ENCODE measurements at regions not wholly inside any gene's neighbourhood (a gene's known extent, or its start where the extent isn't known, plus 50 kb on each side); places are given as distances from the start of the nearest gene placed in this dataset.
"Not testable (repeated sequence)": the region's sequence is repeated elsewhere in the genome, so short reads cannot be mapped to it uniquely, and the experiment has no call there.

DNA sequence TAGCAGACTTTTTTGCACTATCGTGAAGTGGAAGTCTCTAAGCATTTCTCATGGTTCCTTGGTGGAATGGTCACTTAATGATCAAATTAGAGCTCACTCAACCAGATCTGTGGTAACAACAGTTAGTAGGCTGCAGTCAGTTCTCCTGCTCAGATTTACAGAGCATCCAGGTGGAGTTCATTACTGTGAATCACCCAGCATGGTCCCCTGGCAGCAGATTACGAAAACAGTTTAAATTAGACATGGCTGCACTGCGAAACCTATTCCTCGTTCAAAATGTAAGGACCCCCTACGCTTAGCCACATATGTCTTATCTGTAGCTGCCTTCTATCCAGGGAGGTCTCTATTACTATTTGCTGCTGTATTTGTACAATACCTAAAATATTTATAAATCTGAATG lies 823.6 kb upstream of the ARRDC3 start:
- H3K27ac Mint-ChIP-seq: no peak overlapping the region
- H3K9me3 Mint-ChIP-seq: peaks cover 17% of the 10 kb centered on the region
- no peak for DNase-seq (ENCODE audit: low spot score)
- H3K27me3 Mint-ChIP-seq (ENCODE audit: low read depth): no peaks in the 10 kb centered on the region
- no peak overlapping the region for H3K4me3 Mint-ChIP-seq
- no peaks in the 10 kb centered on the region for H3K36me3 Mint-ChIP-seq (ENCODE audit: low read depth)
- H3K4me1 Mint-ChIP-seq (ENCODE audit: low read depth): no peaks in the 10 kb centered on the region

DNA sequence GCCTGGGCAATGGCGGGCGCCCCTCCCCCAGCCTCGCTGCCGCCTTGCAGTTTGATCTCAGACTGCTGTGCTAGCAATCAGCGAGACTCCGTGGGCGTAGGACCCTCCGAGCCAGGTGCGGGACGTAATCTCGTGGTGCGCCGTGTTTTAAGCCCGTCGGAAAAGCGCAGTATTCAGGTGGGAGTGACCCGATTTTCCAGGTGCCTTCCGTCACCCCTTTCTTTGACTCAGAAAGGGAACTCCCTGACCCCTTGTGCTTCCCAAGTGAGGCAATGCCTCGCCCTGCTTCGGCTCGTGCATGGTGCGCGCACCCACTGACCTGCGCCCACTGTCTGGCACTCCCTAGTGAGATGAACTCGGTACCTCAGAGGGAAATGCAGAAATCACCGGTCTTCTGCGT lies 815.9 kb upstream of the ARRDC3 start:
- H3K36me3 Mint-ChIP-seq (ENCODE audit: low read depth); H3K4me1 Mint-ChIP-seq (ENCODE audit: low read depth); H3K27me3 Mint-ChIP-seq (ENCODE audit: low read depth); DNase-seq (ENCODE audit: low spot score); H3K27ac Mint-ChIP-seq; H3K4me3 Mint-ChIP-seq; H3K9me3 Mint-ChIP-seq: not testable (repeated sequence)

DNA sequence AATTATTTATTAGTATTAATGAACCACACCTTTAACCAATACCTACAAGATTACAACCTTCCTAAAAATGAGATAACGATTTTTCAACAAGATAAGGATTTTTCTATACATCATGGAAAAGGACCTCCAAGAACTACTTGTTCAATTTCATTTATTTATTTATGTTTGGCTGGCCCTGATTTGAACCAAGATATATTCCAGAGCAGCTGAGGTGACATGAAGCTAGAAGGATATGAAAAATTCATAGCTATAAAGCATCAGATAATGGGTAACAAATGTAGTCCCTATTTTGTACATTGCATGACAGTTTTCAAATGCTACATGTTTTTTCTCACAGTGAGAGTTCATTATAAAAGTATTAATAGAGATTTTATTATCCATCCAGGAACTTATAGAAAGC lies 798.5 kb upstream of the ARRDC3 start:
- Mint-ChIP-seq H3K27ac (no peak overlapping the region), H3K9me3 (no peaks in the 10 kb centered on the region), H3K36me3 (ENCODE audit: low read depth) (no peaks in the 10 kb centered on the region), H3K4me3 (no peak overlapping the region), H3K4me1 (ENCODE audit: low read depth) (no peaks in the 10 kb centered on the region), H3K27me3 (ENCODE audit: low read depth) (no peaks in the 10 kb centered on the region)
- DNase-seq (ENCODE audit: low spot score): no peak

DNA sequence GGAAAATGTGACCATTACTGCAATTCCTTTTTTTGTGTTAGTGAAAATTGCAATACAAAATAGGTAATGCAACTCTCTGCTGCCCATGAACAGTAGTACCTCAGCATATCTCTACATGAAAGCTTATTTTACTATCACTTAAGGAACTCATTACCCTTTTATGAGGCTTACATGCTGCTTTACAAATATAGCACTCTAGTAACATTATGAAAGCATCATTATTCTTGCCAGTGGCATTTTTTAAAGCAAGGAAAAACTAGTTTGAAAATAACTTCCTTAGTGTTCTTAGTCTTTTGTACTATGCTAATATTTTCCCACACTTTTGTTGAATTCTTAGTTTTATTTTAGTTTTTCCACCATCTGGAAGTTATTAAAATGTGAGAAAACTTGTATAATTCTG lies 797.3 kb upstream of the ARRDC3 start:
- H3K4me1 Mint-ChIP-seq (ENCODE audit: low read depth): no peaks in the 10 kb centered on the region
- DNase-seq (ENCODE audit: low spot score): no peak

DNA sequence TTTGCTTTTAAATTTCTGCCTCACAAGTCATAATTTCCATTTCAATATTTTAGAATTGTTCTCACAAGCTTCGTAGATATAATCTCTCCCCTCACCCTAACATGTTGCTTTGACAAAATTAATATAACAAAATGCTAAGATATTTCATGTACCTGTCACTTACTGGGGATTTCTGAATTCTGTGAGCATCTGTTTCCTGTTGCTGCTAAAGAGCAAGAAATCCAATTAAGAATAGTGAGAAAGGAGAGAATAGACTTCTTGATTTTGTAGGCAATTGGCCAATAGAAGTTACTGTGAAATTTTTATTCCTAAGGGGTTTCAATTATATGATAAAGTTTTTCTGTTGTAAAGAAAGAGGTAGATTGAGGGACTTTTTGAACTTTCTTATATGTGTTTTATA lies 796.5 kb upstream of the ARRDC3 start:
- H3K4me1 Mint-ChIP-seq (ENCODE audit: low read depth): no peaks in the 10 kb centered on the region
- H3K9me3 Mint-ChIP-seq: no peaks in the 10 kb centered on the region
- H3K36me3 Mint-ChIP-seq (ENCODE audit: low read depth): no peaks in the 10 kb centered on the region
- H3K4me3 Mint-ChIP-seq: no peak overlapping the region
- no peak overlapping the region for H3K27ac Mint-ChIP-seq
- no peaks in the 10 kb centered on the region for H3K27me3 Mint-ChIP-seq (ENCODE audit: low read depth)
- DNase-seq (ENCODE audit: low spot score): no peak

More for the DNA sequence above, 797.3 kb upstream of the ARRDC3 start:
- no peaks in the 10 kb centered on the region for H3K36me3 Mint-ChIP-seq (ENCODE audit: low read depth)
- no peaks in the 10 kb centered on the region for H3K27me3 Mint-ChIP-seq (ENCODE audit: low read depth)
- H3K9me3 Mint-ChIP-seq: no peaks in the 10 kb centered on the region
- no peak overlapping the region for H3K4me3 Mint-ChIP-seq
- no peak overlapping the region for H3K27ac Mint-ChIP-seq

DNA sequence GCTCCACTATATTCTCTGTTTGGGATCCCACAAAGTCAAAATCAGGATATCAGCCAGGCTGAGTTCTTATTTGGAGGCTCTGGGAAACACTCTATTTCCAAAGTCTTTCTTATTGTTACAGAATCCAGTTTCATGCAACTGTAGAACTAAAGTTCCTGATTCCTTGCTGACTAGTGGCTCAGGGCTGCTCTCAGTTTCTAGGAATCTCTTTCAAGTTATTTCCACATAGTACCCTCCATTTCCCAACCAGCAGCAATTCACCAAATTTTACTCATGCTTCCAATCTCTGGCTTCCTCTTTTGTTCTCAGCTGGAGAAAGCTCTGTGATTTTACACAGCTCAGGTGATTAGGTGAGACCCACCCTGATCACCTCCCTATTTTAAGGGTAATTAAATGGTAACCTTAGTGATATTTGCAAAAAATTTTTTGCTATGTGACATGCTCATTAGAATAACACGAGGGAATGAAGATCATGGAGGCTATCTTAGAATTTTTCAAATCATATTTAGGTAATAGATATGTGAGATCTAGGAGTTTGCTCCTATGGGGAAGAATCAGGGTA lies 794.9 kb upstream of the ARRDC3 start:
- no peak for DNase-seq (ENCODE audit: low spot score)
- Mint-ChIP-seq H3K9me3 (no peaks in the 10 kb centered on the region), H3K36me3 (ENCODE audit: low read depth) (no peaks in the 10 kb centered on the region), H3K27ac (no peak overlapping the region), H3K27me3 (ENCODE audit: low read depth) (no peaks in the 10 kb centered on the region), H3K4me3 (no peak overlapping the region), H3K4me1 (ENCODE audit: low read depth) (no peaks in the 10 kb centered on the region)

DNA sequence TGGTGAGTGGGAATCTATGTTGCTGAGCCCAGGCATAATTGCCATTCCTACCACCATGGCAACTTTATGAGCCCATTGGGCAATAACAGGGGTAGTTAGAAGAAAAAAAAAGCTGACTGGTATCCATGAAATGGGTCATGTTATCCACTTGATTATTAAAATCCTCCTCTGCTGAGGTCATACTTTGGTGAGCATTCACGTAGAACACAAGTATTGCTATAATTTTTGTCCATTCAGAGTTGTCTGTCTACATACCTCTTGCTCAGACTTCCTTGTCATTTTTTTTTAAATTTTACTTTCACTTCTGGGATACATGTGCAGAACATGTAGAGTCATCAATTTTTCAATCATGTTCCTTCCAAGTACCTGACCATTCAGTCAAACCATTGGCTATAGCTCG lies 780.8 kb upstream of the ARRDC3 start:
- Mint-ChIP-seq H3K4me3 (no peak overlapping the region), H3K4me1 (ENCODE audit: low read depth) (no peaks in the 10 kb centered on the region), H3K27ac (no peak overlapping the region), H3K27me3 (ENCODE audit: low read depth) (no peaks in the 10 kb centered on the region), H3K9me3 (peaks cover 11% of the 10 kb centered on the region), H3K36me3 (ENCODE audit: low read depth) (no peaks in the 10 kb centered on the region)
- no peak for DNase-seq (ENCODE audit: low spot score)

DNA sequence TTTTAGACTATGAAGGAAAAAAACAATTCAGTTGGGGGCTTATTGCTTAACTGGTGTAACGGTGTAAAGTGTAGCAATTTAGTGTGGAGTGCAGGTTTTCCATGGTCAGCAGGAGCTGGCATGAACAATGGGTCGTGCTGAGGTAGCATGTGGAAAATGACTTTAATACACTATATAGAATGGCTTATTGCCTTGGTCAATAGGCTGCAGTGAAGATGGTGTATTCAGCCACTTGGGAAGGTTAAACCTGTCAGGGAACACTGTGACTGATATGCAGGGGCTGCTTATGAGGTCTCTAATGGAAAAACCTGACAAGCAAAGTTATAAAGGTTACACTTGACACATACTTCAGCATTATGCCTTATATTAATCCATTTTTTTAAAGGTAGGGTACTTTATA lies 764.7 kb upstream of the ARRDC3 start:
- no peak for DNase-seq (ENCODE audit: low spot score)
- H3K27ac Mint-ChIP-seq: no peak overlapping the region
- H3K36me3 Mint-ChIP-seq (ENCODE audit: low read depth): no peaks in the 10 kb centered on the region
- H3K4me1 Mint-ChIP-seq (ENCODE audit: low read depth): no peaks in the 10 kb centered on the region
- H3K9me3 Mint-ChIP-seq: peaks cover 6% of the 10 kb centered on the region
- H3K27me3 Mint-ChIP-seq (ENCODE audit: low read depth): no peaks in the 10 kb centered on the region
- H3K4me3 Mint-ChIP-seq: no peak overlapping the region

DNA sequence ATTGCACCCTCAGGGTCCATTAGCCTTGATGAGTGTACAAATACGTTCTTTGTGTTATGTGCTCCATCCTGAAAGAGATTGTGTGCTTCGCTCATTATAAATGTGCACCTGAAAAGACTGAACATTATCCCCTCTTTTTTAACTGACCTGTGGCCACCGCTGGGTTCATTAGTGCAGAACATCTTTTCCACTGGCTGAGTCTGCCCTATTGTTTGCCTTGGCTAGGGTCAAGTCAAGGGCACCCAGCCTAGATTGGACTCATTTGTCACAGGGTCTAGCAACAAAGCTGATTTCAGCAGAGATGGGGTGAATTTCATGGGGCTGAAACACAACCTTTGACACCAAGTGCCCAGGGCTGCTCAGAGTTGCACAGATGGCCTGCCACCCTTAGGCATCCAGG lies 764.1 kb upstream of the ARRDC3 start:
- no peaks in the 10 kb centered on the region for H3K4me1 Mint-ChIP-seq (ENCODE audit: low read depth)
- no peaks in the 10 kb centered on the region for H3K27me3 Mint-ChIP-seq (ENCODE audit: low read depth)
- no peak overlapping the region for H3K4me3 Mint-ChIP-seq
- no peak overlapping the region for H3K27ac Mint-ChIP-seq
- DNase-seq (ENCODE audit: low spot score): no peak
- H3K36me3 Mint-ChIP-seq (ENCODE audit: low read depth): no peaks in the 10 kb centered on the region
- H3K9me3 Mint-ChIP-seq: peaks cover 6% of the 10 kb centered on the region

DNA sequence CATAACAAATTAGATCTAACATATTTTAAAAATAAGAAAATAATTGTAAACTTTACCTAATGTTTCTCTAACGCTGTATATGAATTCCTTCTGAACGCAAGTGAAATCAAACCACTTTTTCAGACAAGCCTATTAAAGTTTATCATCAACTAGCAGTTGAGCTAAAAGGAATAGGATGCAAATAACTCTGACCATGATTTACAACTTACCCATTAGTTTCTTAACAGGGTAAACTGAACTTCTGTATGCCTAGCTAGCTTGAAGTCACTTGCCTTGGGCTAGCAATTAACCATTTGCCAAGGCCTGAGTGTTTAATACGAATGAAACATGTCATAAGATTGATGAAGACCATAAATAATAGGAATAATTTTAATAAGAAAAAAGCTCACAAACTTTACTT lies 762.7 kb upstream of the ARRDC3 start:
- no peaks in the 10 kb centered on the region for H3K4me1 Mint-ChIP-seq (ENCODE audit: low read depth)
- H3K27me3 Mint-ChIP-seq (ENCODE audit: low read depth): no peaks in the 10 kb centered on the region
- no peak overlapping the region for H3K27ac Mint-ChIP-seq
- H3K36me3 Mint-ChIP-seq (ENCODE audit: low read depth): no peaks in the 10 kb centered on the region
- H3K4me3 Mint-ChIP-seq: no peak overlapping the region
- no peak for DNase-seq (ENCODE audit: low spot score)
- H3K9me3 Mint-ChIP-seq: peaks cover 6% of the 10 kb centered on the region

DNA sequence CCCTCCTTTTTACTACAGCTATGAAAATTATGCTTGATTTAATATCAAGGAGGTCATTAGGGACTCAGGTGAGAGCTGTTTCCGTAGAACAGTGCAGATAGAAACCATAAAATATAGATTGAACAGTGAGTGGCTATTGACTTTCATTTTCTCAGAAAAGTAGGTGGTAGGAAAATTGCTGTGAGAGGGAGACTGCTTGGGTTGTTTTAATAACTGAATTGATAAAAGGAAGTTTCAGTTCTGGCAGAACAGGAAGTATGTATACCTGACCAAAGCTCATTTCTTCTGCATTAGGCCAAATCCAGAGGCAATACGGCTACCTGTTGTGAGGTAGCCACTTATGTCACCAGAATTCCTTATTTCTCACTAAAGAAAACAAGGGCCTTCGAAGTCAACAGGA lies 761.7 kb upstream of the ARRDC3 start:
- Mint-ChIP-seq H3K36me3 (ENCODE audit: low read depth) (no peaks in the 10 kb centered on the region), H3K27me3 (ENCODE audit: low read depth) (no peaks in the 10 kb centered on the region), H3K9me3 (peaks cover 11% of the 10 kb centered on the region), H3K27ac (no peak overlapping the region), H3K4me1 (ENCODE audit: low read depth) (no peaks in the 10 kb centered on the region), H3K4me3 (no peak overlapping the region)
- no peak for DNase-seq (ENCODE audit: low spot score)

DNA sequence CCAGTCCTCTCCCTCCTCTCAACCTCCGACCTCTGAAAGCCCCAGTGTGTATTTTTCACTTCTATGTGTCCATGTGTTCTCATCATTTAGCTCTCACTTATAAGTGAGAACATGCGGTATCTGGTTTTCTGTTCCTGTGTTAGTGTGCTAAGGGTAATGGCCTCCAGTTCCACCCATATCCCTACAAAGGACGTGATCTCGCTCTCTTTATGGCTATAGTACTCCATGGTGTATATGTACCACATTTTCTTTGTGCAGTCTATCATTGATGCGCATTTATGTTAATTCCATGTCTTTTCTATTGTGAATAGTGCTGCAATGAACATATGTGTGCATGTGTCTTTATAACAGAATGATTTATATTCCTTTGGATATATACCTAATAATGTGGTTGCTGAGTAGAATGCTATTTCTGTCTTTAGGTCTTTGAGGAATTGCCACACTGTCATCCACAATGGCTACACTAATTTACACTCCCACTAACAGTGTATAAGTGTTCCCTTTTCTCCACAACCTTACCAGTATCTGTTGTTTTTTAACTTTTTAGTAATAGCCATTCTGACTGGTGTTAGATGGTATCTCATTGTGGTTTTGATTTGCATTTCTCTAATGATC lies 749.3 kb upstream of the ARRDC3 start:
- not testable (repeated sequence) for H3K9me3 Mint-ChIP-seq; H3K27me3 Mint-ChIP-seq (ENCODE audit: low read depth); H3K4me1 Mint-ChIP-seq (ENCODE audit: low read depth); DNase-seq (ENCODE audit: low spot score); H3K36me3 Mint-ChIP-seq (ENCODE audit: low read depth); H3K4me3 Mint-ChIP-seq; H3K27ac Mint-ChIP-seq

DNA sequence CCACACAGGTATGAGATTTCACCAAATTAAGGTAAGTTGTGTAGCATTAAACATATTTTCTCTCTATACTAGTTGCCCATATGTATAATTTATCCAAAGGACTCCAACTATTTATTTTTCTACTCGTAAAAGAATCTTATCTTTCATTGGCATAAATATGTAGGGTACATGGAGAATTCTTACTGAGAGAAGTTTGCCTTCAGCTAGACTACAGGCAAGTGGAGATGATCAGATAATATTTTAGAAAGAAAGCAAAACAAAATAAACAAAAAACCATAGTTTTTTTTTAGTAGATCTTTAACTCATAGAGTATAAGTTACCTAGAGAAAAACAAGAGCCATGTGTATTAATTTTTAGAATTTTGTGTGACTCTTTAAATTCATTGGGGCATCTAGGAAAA lies 743.1 kb upstream of the ARRDC3 start:
- Mint-ChIP-seq H3K27ac (no peak overlapping the region), H3K36me3 (ENCODE audit: low read depth) (no peaks in the 10 kb centered on the region), H3K27me3 (ENCODE audit: low read depth) (no peaks in the 10 kb centered on the region), H3K9me3 (no peaks in the 10 kb centered on the region), H3K4me3 (no peak overlapping the region), H3K4me1 (ENCODE audit: low read depth) (no peaks in the 10 kb centered on the region)
- no peak for DNase-seq (ENCODE audit: low spot score)

DNA sequence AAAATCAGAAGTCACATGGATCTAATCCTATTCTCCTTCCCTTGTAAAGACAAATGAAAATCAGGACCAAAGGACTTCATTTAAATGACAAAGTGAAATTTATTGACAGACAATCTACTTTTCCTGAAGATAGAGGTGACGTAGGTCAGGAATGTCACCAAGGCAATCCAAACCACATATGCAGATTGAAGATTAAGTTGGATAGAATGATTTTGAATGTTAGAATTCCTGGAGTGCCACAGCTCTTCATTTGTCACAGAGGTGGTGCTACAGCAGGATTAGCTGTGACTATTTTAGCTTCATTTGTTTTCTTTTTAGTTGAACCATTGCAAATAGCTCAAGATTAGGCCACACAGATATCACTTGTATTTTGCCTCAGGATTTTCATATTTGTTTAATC lies 736.0 kb upstream of the ARRDC3 start:
- H3K4me3 Mint-ChIP-seq: no peak overlapping the region
- no peaks in the 10 kb centered on the region for H3K36me3 Mint-ChIP-seq (ENCODE audit: low read depth)
- H3K9me3 Mint-ChIP-seq: no peaks in the 10 kb centered on the region
- no peak overlapping the region for H3K27ac Mint-ChIP-seq
- DNase-seq (ENCODE audit: low spot score): no peak
- no peaks in the 10 kb centered on the region for H3K4me1 Mint-ChIP-seq (ENCODE audit: low read depth)
- no peaks in the 10 kb centered on the region for H3K27me3 Mint-ChIP-seq (ENCODE audit: low read depth)

DNA sequence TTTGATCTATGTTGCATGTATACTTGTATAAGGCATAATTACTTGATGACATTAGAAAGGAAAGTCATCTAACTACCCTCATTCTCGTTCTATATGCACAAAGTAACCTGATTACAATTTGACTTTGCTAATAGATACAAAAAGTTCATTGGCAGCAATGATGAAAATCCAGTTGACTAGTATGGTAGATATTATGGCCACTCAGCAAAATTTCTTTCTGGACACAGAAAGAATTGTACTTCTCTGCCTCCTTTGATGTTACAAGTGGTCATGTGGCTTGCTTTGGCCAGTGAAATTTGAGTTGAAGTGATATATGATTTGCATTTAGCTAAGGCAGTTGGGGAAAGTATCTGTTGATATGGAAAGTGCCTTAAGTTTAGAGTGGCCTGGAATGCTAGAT lies 723.7 kb upstream of the ARRDC3 start:
- no peaks in the 10 kb centered on the region for H3K27me3 Mint-ChIP-seq (ENCODE audit: low read depth)
- no peak for DNase-seq (ENCODE audit: low spot score)
- no peaks in the 10 kb centered on the region for H3K4me1 Mint-ChIP-seq (ENCODE audit: low read depth)

More for the DNA sequence above, 723.7 kb upstream of the ARRDC3 start:
- Mint-ChIP-seq H3K9me3 (peaks cover 7% of the 10 kb centered on the region), H3K36me3 (ENCODE audit: low read depth) (no peaks in the 10 kb centered on the region), H3K4me3 (no peak overlapping the region), H3K27ac (no peak overlapping the region)
